SU-DHL-6 (cell line): ENCODE measurements at regions not wholly inside any gene's neighbourhood (a gene's known extent, or its start where the extent isn't known, plus 50 kb on each side); places are given as distances from the start of the nearest gene placed in this dataset.

Experiments
- H2AFZ ChIP-seq: fragments of 200-600 bp; sonication (generic); 2 replicates; pipeline ENCODE4 v1.6.1; 2014; ENCODE audit warnings: low read depth, mild to moderate bottlenecking, moderate library complexity, mixed read lengths, antibody characterized with exemption, low read length; ENCODE audit not compliant: severe bottlenecking
- H3F3A ChIP-seq: fragments of 200-600 bp; shearing (Covaris generic); 2 replicates; pipeline ENCODE4 v1.6.0; 2016; ENCODE audit warnings: antibody characterized with exemption, mild to moderate bottlenecking; ENCODE audit not compliant: insufficient read depth
- H3K27ac ChIP-seq: fragments of 200-600 bp; sonication (generic); 2 replicates; pipeline ENCODE4 v1.5.1; 2016; ENCODE audit warnings: low read depth, mild to moderate bottlenecking, low read length, moderate library complexity, mixed read lengths
- H3K27me3 ChIP-seq: fragments of 200-600 bp; sonication (generic), shearing (Covaris generic); 2 replicates; pipeline ENCODE4 v1.6.0; 2014; ENCODE audit warnings: mild to moderate bottlenecking, low read length
- H3K36me3 ChIP-seq: fragments of 200-600 bp; sonication (generic); 2 replicates; pipeline ENCODE4 v1.6.1; 2014; ENCODE audit warnings: mild to moderate bottlenecking, low read length, mixed read lengths
- H3K4me2 ChIP-seq: fragments of 300-600, 200-600 bp; shearing (Covaris generic), sonication (generic); 2 replicates; pipeline ENCODE4 v1.6.0; 2014; ENCODE audit warnings: low read length, low read depth, mild to moderate bottlenecking; ENCODE audit not compliant: poor library complexity, severe bottlenecking
- H3K4me3 ChIP-seq: fragments of 200-600 bp; sonication (generic); 2 replicates; pipeline ENCODE4 v1.5.1; 2014; ENCODE audit warnings: antibody characterized with exemption, low read length, mild to moderate bottlenecking, mixed read lengths; ENCODE audit not compliant: insufficient read depth, poor library complexity, severe bottlenecking
- H3K79me2 ChIP-seq: fragments of 200-600 bp; sonication (generic); 2 replicates; pipeline ENCODE4 v1.6.1; 2014; ENCODE audit warnings: mild to moderate bottlenecking, low read length, moderate library complexity; ENCODE audit not compliant: insufficient read depth
- H3K9ac ChIP-seq: fragments of 200-600 bp; sonication (generic); 2 replicates; pipeline ENCODE4 v1.7.0; 2014; ENCODE audit warnings: mild to moderate bottlenecking, low read length
- H3K9me2 ChIP-seq: fragments of 200-600 bp; sonication (generic); replicated peaks from 2 replicates; pipeline ENCODE4 v1.6.1; 2014; ENCODE audit warnings: low read length; ENCODE audit not compliant: insufficient read depth
- H3K9me3 ChIP-seq: fragments of 200-600 bp; sonication (generic); 2 replicates; pipeline ENCODE4 v1.6.1; 2014; ENCODE audit warnings: low read length, mixed read lengths; ENCODE audit not compliant: insufficient read depth
- H4K20me1 ChIP-seq: fragments of 200-600 bp; sonication (generic); 2 replicates; pipeline ENCODE4 v1.6.1; 2014; ENCODE audit warnings: low read depth, mild to moderate bottlenecking, antibody characterized with exemption, low read length, moderate library complexity, mixed read lengths
- EZH2phosphoT487 ChIP-seq: fragments of 200-600 bp; sonication (generic), shearing (Covaris generic); conservative IDR thresholded peaks from 2 replicates; pipeline ENCODE4 v1.6.1; 2018; ENCODE audit warnings: mild to moderate bottlenecking, antibody characterized with exemption, low read length, moderate library complexity, mixed read lengths
- TF ChIP-seq, protein P1 (sequence below): fragments of 200-600 bp; sonication (generic); IDR thresholded peaks from one replicate; pipeline ENCODE4 v1.5.1; 2017; ENCODE audit warnings: antibody characterized with exemption, mild to moderate bottlenecking, low read length, moderate library complexity; ENCODE audit not compliant: insufficient read depth, poor library complexity, severe bottlenecking

- Histone ChIP-seq H3K27me3 (no peaks in the 10 kb centered on the region), H3K4me2 (no peak overlapping the region), H3K9me3 (no peaks in the 10 kb centered on the region), H3K4me3 (no peak overlapping the region), H3F3A (no peaks in the 10 kb centered on the region), H3K36me3 (no peaks in the 10 kb centered on the region), H2AFZ (no peak overlapping the region), H4K20me1 (no peaks in the 10 kb centered on the region), H3K79me2 (no peaks in the 10 kb centered on the region), H3K9me2 (no peaks in the 10 kb centered on the region), H3K27ac (no peak overlapping the region), H3K9ac (no peak overlapping the region)
- TF ChIP-seq, protein P1, sequence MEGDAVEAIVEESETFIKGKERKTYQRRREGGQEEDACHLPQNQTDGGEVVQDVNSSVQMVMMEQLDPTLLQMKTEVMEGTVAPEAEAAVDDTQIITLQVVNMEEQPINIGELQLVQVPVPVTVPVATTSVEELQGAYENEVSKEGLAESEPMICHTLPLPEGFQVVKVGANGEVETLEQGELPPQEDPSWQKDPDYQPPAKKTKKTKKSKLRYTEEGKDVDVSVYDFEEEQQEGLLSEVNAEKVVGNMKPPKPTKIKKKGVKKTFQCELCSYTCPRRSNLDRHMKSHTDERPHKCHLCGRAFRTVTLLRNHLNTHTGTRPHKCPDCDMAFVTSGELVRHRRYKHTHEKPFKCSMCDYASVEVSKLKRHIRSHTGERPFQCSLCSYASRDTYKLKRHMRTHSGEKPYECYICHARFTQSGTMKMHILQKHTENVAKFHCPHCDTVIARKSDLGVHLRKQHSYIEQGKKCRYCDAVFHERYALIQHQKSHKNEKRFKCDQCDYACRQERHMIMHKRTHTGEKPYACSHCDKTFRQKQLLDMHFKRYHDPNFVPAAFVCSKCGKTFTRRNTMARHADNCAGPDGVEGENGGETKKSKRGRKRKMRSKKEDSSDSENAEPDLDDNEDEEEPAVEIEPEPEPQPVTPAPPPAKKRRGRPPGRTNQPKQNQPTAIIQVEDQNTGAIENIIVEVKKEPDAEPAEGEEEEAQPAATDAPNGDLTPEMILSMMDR, result no peak
- TF ChIP-seq EZH2phosphoT487, result no peak
Measured at GRCh38 chr21:16028142-16028541, 298.4 kb downstream of the USP25 start.

DNA sequence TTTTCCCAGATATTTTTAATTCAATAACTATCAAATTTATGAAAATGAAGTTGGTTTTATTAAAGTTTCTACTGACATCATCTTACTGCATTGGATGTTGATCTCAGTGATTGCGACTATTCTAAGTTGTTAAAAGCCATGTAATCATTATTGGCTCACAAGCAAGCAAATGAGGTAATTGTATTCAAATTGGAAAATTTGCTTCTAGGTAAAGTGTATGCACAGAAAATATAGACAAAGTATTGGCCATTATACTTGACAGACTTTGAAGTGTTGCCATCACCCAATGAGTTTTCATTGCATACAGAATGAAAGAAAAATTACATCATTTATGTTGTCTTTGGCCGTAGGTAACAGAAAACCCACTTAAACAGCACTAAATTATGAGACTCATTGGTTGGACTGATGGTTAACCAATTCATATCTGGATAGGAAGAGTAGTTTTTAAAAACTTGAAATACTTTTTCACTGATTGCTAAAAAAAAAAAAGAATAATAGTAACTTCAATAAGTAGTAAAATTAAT lies 299.2 kb downstream of the USP25 start:
- TF ChIP-seq EZH2phosphoT487, result no peak
- TF ChIP-seq, protein P1, result no peak
- no peaks in the 10 kb centered on the region for H3K36me3 ChIP-seq
- H3K4me3 ChIP-seq, result no peak overlapping the region
- H3K9ac ChIP-seq, result no peak overlapping the region
- no peak overlapping the region for H2AFZ ChIP-seq
- H4K20me1 ChIP-seq, result no peaks in the 10 kb centered on the region
- no peaks in the 10 kb centered on the region for H3K9me3 ChIP-seq
- H3K27me3 ChIP-seq, result no peaks in the 10 kb centered on the region
- no peak overlapping the region for H3K4me2 ChIP-seq
- H3K9me2 ChIP-seq, result no peaks in the 10 kb centered on the region
- no peaks in the 10 kb centered on the region for H3K79me2 ChIP-seq
- H3K27ac ChIP-seq, result no peak overlapping the region
- no peaks in the 10 kb centered on the region for H3F3A ChIP-seq

GRCh38 chr21:16033193-16033592 lies 303.4 kb downstream of the USP25 start:
- Histone ChIP-seq H3K27ac (no peak overlapping the region), H3K9me3 (no peaks in the 10 kb centered on the region), H4K20me1 (no peaks in the 10 kb centered on the region), H3K4me3 (no peak overlapping the region), H3K4me2 (no peak overlapping the region), H3K79me2 (no peaks in the 10 kb centered on the region), H3K27me3 (no peaks in the 10 kb centered on the region), H3F3A (no peaks in the 10 kb centered on the region), H3K9ac (no peak overlapping the region), H3K9me2 (no peaks in the 10 kb centered on the region), H3K36me3 (no peaks in the 10 kb centered on the region), H2AFZ (no peak overlapping the region)
- TF ChIP-seq, protein P1, result no peak
- TF ChIP-seq EZH2phosphoT487, result no peak
